ENCODE measurements at regions not wholly inside any gene's neighbourhood (a gene's known extent, or its start where the extent isn't known, plus 50 kb on each side); places are given as distances from the start of the nearest gene placed in this dataset.

GRCh38 chr22:22996511-22997261 lies 73.6 kb upstream of the GNAZ start:
- Histone ChIP-seq H3K4me1 (no peaks in the 10 kb centered on the region), H3K36me3 (no peaks in the 10 kb centered on the region), H3K4me3 (no peak overlapping the region), H3K9me3 (peaks cover 13% of the 10 kb centered on the region), H3K27me3 (no peaks in the 10 kb centered on the region), H3K27ac (no peak overlapping the region)
- intact Hi-C loops (cut with DNase I), result no loop called here
- DNase-seq (no peak), ATAC-seq (no peak)
- TF ChIP-seq CTCF (IDR thresholded peaks at IDR 0.05), result no peak

- intact Hi-C loops (cut with DNase I), result no loop called here
- DNase-seq (no peak), ATAC-seq (no peak)
- H3K4me1 ChIP-seq, result no peaks in the 10 kb centered on the region
- no peak for TF ChIP-seq CTCF (IDR thresholded peaks at IDR 0.05)
- H3K9me3 ChIP-seq, result peaks cover 13% of the 10 kb centered on the region
- H3K36me3 ChIP-seq, result no peaks in the 10 kb centered on the region
- no peak overlapping the region for H3K4me3 ChIP-seq
- no peak overlapping the region for H3K27ac ChIP-seq
- H3K27me3 ChIP-seq, result no peaks in the 10 kb centered on the region
These were observed 72.9 kb upstream of the GNAZ start for GRCh38 chr22:22997262-22997898.

GRCh38 chr22:22997988-22998387 lies 72.3 kb upstream of the GNAZ start:
- no peak for DNase-seq
- intact Hi-C loops (cut with DNase I), result no loop called here
- Histone ChIP-seq H3K27ac (no peak overlapping the region), H3K27me3 (no peaks in the 10 kb centered on the region), H3K4me3 (no peak overlapping the region), H3K9me3 (peaks cover 13% of the 10 kb centered on the region), H3K4me1 (no peaks in the 10 kb centered on the region), H3K36me3 (no peaks in the 10 kb centered on the region)
- TF ChIP-seq CTCF (IDR thresholded peaks at IDR 0.05), result no peak
- ATAC-seq, result no peak

GRCh38 chr22:22999523-22999922 lies 70.8 kb upstream of the GNAZ start:
- Histone ChIP-seq H3K9me3 (peaks cover 16% of the 10 kb centered on the region), H3K4me3 (no peak overlapping the region), H3K27me3 (no peaks in the 10 kb centered on the region), H3K27ac (no peak overlapping the region), H3K36me3 (no peaks in the 10 kb centered on the region), H3K4me1 (no peaks in the 10 kb centered on the region)
- DNase-seq (no peak), ATAC-seq (no peak)
- no peak for TF ChIP-seq CTCF (IDR thresholded peaks at IDR 0.05)
- intact Hi-C loops (cut with DNase I), result no loop called here

- Histone ChIP-seq H3K36me3 (no peaks in the 10 kb centered on the region), H3K4me1 (no peaks in the 10 kb centered on the region), H3K27me3 (no peaks in the 10 kb centered on the region), H3K9me3 (peaks cover 16% of the 10 kb centered on the region), H3K27ac (no peak overlapping the region), H3K4me3 (no peak overlapping the region)
- no peak for ATAC-seq
- DNase-seq, result no peak
- TF ChIP-seq CTCF (IDR thresholded peaks at IDR 0.05), result no peak
- intact Hi-C loops (cut with DNase I), result no loop called here
These were observed 69.5 kb upstream of the GNAZ start for GRCh38 chr22:23000657-23001347.
